ENCODE measurements at regions not wholly inside any gene's neighbourhood (a gene's known extent, or its start where the extent isn't known, plus 50 kb on each side); places are given as distances from the start of the nearest gene placed in this dataset.

DNA sequence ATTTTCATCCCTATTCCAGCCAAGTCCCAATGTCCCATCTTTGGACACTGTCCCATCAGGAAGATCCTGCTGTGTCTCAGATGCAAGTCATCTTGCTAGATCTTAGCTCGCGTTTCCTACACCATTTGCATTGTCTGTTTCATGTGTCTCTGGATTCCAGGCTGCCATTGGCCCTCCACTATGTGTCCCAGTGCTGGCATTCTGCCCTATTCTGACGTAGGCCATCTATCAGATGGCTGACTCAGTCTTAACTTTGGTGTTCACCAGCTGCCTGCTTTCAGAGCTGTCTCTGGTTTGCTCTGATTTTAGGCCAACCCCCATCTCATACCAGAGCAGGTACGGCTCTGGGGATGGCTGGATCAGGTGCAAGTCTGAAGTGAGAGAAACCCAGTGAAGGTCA, 300.9 kb upstream of the ASIC2 start:
- DNase-seq (no peak), ATAC-seq (no peak)
- intact Hi-C loops (cut with DNase I, micrococcal nuclease), result no loop called here

DNA sequence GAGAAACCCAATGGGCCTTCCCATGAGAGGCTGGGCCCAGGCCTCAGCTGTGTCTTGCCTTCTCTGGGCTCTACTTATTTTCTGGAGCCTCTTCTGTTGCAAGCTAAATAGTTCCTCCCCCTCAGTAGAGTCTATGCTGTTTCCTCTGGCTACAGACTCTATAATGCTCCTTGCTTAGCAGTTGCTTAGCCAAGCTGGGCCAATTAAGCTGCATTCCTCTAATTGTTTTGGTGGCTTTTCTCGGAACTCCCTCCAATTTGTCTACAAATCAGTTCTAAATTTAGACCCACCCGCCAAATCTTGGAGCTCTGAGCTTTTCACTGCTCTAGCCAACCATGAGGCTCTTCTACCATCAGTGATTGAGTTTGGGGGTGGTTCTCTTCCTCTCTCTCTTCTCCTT, 302.7 kb upstream of the ASIC2 start:
- ATAC-seq, result no peak

DNA sequence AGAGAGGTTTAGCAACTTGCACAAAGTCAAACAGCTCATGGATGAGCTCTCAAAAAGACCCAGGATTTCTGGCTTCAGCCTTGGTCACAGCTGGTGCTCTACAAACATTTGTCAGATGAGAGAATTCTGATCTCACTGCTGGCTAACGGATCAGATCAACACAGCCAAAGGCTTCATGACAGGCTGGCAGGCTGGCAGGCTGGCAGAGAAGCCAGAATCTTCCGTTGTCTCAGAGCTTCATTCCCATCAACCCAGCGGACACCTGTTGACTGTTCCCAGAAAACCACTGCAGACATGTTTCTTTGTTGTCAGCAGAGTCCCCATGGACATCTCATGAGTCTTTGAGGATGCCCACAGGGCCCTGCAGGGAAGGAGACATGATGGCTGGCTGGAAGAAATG, 303.8 kb upstream of the ASIC2 start:
- no peak for ATAC-seq
- intact Hi-C loops (cut with DNase I, micrococcal nuclease), result no loop called here
- DNase-seq, result no peak

More for the DNA sequence above, 302.7 kb upstream of the ASIC2 start:
- intact Hi-C loops (cut with DNase I, micrococcal nuclease), result no loop called here
- DNase-seq, result no peak

DNA sequence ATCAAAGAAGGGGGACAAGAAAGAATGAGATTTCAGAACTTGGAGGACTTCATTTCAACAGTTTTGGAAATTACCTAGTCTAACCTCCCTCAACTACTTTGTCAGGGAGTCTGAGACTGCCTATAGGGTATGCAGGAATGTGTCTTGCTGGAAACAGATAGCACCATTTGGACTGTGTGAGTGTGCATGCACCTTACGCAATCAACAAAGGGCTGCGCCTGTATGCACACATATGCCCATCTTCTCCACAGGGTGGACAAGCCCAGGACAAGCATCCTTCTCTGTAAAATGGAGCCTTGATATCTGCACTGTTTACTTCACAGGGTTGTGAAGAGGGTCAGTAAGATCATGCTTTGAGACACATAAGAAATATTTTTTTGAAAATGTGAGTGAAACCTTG, 305.7 kb upstream of the ASIC2 start:
- intact Hi-C loops (cut with DNase I, micrococcal nuclease), result no loop called here
- ATAC-seq (no peak), DNase-seq (no peak)

DNA sequence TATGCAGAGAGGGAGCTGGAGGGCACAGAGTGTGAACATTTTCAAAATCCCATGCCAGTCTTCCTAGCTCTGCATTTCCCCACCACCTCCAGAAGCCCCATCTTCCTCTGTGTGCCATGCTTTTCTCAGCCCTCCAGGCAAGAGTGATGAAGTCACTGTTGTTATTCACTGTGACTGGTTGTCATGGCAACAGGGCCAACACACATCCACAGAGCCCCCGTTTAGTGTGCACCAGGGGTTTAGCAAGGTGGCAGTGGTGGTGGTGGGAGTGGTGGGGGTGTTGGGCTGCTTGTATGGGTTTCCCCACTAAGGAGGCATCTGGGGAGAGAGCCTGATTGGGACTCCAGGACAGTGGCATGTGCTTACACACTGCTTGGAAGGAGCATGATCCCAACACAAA, 309.9 kb upstream of the ASIC2 start:
- intact Hi-C loops (cut with DNase I, micrococcal nuclease), result no loop called here
- ATAC-seq, result no peak
- no peak for DNase-seq

DNA sequence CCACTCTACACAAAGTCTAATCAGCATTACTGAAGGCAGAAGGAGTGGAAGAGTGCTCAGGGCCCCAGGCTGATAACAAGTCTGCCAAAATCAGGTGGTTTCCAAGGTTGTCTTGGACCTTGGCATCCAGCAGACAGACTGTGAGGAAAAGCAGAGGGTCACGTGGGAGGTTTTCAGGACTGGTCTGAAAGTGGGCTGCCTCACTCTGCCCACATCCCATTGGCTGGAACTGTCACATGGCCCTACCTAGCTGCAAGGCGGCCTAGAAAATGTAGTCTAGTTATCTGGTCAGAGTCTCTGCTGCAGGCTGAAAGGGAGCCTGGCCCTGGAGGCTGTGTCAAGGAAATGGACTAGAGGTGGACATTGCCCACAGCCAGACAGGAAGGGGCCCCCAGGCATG, 310.7 kb upstream of the ASIC2 start:
- intact Hi-C loops (cut with DNase I, micrococcal nuclease), result no loop called here
- ATAC-seq, result no peak
- DNase-seq, result no peak

DNA sequence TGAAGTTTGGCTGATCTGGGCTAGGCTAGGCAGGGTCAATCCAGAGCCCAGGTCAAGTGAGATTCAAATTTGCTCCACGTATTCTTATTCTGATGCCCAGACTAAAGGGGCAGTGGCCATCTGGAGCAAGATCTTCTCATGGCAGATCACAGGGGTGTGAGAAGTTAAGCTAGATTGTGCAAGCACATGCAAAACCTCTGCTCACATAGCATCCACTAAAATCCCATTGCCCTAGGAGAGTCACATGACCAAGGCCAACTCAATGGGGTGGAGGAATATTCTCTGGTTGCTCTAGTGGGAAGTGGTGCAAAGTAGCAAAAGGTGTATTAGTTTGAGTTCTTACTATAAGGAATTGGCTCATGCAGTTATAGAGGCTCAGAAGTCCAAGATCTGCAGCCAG, 318.4 kb upstream of the ASIC2 start:
- ATAC-seq (no peak), DNase-seq (no peak)
- intact Hi-C loops (cut with DNase I, micrococcal nuclease), result no loop called here

DNA sequence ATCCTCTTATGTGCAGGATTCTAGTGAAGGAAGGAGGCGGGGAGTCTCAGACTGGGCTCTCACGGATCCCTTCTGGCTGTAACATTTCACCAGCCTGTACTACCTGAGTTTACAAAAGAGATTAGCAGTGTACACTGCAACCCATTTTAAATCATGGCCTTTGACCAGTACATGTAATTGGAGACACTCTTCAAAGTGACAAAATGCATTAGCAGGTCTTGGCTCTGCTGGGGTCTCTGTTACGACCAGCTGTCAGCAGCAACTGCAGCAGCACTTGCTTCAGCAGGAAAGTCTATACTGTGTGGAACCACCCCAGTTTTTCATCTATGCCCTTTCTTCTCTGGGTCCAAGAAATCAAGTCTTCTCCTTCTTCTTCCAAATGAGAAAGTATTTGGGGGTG, 322.8 kb upstream of the ASIC2 start:
- DNase-seq (no peak), ATAC-seq (no peak)
- intact Hi-C loops (cut with DNase I, micrococcal nuclease), result no loop called here

DNA sequence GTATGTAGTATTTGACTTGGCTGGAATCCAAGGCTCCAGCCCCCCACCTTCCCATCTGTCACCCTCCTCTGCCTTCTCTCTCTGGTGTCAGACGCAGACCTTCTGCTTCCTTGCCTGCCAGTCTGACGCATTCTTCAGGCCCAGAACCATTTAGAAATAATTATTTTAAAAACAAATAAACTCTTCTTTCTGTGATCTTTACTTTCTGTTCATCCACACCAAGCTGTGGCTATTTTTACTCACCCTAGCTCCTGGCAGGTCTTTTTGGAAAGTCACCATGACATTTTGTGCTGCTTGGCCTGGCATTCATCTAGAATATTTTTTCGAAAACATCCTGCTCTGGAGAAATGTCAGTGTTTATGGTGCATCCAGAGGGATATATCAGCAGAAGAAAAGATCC, 330.7 kb upstream of the ASIC2 start:
- ATAC-seq (no peak), DNase-seq (no peak)
- intact Hi-C loops (cut with DNase I, micrococcal nuclease), result no loop called here

DNA sequence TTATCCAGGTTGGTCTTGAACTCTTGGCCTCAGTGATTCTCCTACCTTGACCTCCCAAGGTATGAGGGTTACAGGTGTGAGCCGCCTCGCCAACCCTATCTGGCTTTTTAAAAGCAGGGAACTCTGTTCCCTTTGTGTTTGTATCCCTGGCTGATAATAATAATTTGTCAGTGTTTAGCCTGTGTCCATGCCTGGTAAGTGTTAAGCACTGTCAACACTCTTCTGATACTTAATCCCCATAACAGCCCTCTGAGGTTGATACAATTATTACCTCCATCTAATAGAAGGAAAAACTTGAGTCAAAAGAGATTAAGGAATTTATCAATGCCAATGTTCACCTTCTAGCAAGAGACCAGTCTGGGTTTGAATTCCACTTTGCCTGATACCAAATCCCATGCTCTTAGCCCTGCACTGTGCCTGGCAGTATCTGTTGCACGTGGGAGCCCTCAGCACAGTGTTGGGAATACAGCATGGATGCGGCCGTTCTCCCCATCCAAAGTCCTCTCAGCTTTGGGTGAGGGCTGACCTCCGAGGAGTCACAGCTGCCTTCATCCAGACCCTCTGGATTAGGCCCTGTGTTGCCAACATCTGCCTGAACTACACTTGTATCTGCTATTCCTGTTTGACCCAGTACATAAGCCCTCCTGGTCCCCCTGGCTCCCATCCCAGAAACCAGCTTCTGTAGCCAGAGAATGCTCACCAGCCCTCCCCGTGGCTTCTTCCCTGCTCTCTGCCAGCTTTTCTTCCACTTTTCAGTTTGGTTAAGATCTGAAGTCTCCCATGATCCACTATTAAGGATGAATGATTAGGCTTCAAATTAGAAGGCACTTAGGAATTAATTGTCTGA, 335.6 kb upstream of the ASIC2 start:
- no peak for DNase-seq
- no peak for ATAC-seq
- intact Hi-C loops (cut with DNase I, micrococcal nuclease), result no loop called here

DNA sequence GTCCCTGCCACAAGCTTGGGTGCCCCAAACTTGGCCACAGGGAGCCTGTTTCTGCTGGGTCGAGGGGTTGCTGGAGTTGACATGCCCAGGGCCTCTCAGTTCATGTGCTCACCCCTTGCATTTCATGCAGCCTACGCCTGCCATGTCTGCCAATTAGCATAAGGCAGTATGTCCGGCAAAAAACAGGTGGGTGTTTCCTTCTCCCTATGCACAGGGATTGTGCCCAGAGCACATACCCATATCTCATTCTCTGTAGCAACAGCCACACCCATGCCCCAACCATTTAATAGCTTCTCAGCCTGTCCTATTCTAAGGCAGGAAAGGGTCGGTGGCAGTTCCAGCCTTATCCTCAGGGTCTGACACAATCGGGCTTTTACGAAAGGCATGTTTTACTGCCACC, 340.4 kb upstream of the ASIC2 start:
- ATAC-seq (no peak), DNase-seq (no peak)
- intact Hi-C loops (cut with DNase I, micrococcal nuclease), result no loop called here

DNA sequence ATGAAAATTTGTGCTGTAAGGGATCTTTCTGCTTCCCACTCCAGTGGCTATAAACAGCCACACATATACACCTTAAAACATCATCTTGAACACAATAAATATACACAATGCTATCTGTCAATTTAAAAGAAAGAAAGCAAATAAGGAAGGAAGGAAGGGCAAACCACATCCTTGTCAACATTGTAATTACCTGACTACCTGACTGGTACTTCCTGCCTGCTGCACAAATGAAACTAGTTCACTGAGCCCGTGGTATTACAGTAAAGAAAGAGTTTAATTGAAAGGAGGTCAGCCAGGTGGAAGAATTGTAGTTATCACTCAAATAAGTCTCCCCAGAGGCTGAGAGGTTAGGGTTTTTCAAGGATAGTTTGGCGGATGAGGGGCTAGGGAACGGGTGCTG, 344.4 kb upstream of the ASIC2 start:
- peak; percentile 50 for ATAC-seq
- intact Hi-C loops (cut with DNase I, micrococcal nuclease), result no loop called here
- DNase-seq, result no peak

DNA sequence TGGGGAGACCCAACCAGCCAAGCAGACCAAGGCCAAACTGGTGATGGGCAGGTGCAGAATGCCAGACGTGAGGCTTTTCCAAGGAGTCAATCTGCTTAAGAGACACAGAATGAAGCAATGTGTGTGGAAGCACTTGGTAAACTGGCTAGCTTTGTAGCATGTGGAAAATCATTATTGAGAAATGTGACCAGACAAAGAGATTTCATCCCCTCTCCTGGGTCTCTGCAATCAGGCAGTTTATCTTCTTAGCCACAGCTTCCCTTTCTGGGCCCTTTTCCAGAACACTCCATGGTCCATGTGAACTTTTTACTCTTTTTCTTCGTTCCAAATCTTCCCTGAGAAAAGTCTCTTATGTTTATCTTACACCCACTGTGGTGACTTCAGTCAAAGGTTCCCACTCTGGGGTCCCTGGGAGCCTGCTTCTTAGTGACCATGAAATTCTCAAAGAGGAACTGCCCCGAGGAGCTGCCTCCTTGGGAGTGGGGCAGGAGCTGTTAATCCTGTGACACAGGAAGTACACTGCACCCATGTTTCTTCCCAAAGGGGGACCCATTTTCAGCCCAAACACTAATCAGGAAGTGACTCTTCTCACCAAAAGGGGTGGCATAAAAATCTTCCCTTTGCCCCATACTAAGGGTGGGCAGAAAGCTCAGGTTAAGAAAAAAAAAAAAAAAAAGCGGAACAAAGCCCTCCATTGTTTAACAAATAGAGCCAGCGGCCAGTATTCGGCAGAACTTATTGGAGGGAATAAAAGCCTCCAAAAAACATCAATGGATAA, 346.2 kb upstream of the ASIC2 start:
- intact Hi-C loops (cut with DNase I, micrococcal nuclease), result no loop called here
- ATAC-seq, result no peak
- no peak for DNase-seq

DNA sequence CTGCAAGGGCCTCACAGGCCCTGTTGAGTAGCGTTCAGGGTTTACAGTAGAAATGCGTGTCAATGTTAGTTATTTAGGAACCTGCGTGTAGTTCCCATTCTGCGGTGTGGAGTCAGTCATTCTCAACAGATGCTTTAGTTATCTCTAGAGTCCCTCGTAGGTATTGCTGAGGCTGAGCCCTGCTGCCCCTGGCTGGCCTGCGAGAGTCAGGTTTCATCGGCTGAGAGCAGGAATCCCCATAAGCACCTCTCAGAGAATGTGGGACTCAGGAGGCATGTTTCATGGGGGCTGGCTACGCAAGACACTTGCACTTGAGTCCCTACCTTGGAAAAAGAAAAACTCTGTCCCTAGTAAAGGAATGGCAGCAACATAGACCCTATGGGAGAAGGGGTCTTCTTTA, 347.5 kb upstream of the ASIC2 start:
- no peak for DNase-seq
- intact Hi-C loops (cut with DNase I, micrococcal nuclease), result no loop called here
- ATAC-seq, result no peak

DNA sequence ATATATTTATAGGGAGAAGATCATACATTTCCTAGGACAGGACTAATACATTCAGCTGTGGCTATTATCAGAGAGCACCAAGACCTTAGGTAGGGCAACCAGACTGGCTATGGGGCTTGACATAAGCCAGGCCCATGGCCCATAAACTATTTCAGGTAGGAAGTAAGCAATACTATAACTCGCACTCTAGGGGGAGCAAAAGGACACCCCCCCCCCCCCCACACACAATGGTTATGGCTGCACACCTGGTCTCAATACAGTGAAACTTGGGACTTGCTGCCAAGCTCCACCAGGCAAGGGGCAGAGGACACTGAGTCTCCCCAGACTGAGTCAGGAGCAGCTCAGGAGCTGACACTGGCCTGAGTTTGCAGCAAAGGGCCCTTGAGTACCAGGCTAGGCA, 348.9 kb upstream of the ASIC2 start:
- DNase-seq (no peak), ATAC-seq (no peak)
- intact Hi-C loops (cut with DNase I, micrococcal nuclease), result no loop called here

DNA sequence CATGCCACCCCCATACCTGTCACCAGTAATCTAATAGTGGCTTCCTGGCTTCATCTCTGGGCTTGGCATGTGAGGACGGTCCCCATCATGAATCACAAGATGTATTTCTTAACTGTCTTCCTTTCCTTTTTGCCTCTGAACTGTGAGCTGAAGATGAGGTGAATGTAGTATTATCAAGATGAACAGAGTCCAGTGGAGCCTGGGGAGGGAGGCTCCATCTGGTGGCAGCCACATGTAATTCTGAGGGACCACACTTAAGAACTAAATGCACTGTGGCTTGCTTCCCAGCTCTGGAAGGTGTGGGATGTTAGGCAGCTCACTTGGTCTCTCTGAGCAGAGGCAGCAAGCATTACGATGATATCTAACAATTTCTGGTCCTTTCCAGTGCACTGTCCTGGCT, 354.9 kb upstream of the ASIC2 start:
- peak in 1 of 2 donors; percentile 7 for DNase-seq
- intact Hi-C loops (cut with DNase I, micrococcal nuclease), result no loop called here
- ATAC-seq, result peak; percentile 40

DNA sequence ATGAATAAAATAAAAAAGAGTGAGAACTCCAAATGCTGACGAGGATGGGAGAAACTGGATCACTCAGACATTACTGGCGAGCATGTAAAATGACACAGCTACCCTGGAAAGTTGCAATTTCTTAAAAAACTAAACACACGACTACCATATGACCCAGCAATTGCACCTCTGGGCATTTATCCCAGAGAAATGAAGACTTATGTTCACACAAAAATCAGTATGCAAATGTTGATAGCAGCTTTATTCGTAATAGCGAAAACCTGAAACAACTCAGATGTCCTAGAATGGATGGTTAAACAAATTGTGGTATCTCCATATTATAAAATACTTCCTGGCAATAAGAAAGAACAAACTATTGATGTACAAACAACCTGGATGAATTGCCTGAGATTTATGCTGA, 357.2 kb upstream of the ASIC2 start:
- intact Hi-C loops (cut with DNase I, micrococcal nuclease), result no loop called here
- no peak for DNase-seq
- ATAC-seq, result no peak

DNA sequence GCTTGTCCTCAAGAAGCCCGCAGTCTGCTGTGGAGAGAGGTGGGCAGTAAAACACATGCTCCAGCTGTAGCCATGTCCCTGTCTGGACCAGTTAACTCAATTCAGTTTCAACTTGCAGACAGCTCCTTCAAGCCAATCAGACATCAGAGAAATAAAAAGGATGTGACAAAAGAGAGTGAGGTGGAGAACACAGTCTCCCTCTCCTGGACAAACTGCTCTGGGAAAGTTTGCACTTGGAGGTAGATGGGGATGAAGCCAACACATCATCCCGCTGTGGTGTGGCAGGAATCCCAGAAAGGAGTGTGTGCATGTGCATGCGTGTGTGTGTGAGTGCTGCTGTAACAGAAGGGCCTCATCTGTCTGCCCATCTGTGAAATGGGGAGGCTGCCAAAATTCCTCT, 358.6 kb upstream of the ASIC2 start:
- intact Hi-C loops (cut with DNase I, micrococcal nuclease), result no loop called here
- DNase-seq (no peak), ATAC-seq (no peak)

DNA sequence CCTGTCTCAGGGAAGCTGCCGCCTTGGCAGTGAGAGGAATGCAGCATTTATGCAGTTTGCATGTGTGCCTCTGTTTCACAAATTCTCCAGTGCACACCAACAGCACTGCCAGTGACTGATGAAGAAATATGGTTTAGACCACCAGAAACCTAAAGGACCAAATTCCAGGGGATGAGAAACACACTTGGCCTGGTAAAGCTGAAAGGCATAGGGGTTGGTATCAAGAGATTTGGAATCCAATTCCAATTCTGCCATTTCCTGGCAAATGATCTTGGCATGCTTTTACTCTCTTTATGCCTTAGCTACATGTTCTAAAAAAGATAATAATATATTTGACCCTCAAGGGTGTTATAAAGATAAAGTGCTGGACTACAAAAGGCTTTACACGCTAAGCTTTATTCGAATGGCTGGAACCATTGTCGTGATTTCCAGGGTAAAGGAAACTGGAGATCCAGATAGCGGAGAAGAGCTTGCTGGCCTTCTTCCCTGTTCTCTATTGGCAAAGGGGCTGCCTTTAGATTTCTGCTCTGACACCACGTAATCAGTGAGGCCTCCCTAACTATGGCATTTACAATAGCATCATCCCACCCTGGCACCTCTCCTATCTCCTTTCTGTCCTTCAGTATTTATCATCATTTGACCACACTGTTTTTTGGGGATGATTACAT, 359.8 kb upstream of the ASIC2 start:
- intact Hi-C loops (cut with DNase I, micrococcal nuclease), result no loop called here
- no peak for ATAC-seq

DNA sequence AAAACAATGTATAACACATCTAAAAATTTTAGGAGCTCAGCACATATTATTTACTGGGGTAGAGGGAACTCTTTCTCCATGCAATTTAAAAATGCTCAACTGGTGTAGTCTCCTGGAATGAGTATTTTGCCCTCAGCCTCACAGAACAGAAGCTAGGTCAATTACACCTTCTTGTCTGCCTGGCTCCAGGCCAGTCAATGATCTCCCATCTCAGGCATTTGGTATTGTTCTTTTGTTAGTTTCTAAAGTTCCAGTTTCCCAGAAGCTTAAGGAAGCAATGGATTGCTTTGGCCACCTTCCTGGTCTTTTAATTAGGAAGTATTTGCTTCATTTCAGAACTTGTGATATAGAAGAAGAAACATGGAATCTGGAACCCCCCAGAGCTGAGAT, 360.3 kb upstream of the ASIC2 start:
- intact Hi-C loops (cut with DNase I, micrococcal nuclease), result no loop called here

More for the DNA sequence above, 359.8 kb upstream of the ASIC2 start:
- DNase-seq, result no peak

More for the DNA sequence above, 360.3 kb upstream of the ASIC2 start:
- DNase-seq, result no peak
- ATAC-seq, result no peak
